ENCODE measurements at regions not wholly inside any gene's neighbourhood (a gene's known extent, or its start where the extent isn't known, plus 50 kb on each side); places are given as distances from the start of the nearest gene placed in this dataset.

DNA sequence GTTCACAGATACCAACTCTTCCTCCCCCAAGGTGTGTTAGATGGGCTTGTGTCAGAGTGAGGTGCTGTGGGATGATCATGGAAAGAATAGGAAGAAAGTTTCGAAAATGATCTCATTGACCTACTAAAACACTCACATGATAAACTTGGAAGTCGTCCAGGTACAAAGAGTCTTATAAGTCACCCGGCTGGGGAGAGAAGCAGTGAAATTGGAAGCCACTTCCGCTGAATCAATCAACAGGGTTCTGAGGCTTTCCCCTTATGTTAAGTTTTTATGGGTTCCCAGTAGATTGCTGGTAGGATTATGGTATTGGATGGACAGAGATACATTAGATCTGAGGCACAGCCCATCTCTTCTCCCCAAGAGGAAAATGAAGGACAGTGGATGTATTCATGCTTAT, 218.8 kb upstream of the MSX2 start:
- TF ChIP-seq, protein P1, sequence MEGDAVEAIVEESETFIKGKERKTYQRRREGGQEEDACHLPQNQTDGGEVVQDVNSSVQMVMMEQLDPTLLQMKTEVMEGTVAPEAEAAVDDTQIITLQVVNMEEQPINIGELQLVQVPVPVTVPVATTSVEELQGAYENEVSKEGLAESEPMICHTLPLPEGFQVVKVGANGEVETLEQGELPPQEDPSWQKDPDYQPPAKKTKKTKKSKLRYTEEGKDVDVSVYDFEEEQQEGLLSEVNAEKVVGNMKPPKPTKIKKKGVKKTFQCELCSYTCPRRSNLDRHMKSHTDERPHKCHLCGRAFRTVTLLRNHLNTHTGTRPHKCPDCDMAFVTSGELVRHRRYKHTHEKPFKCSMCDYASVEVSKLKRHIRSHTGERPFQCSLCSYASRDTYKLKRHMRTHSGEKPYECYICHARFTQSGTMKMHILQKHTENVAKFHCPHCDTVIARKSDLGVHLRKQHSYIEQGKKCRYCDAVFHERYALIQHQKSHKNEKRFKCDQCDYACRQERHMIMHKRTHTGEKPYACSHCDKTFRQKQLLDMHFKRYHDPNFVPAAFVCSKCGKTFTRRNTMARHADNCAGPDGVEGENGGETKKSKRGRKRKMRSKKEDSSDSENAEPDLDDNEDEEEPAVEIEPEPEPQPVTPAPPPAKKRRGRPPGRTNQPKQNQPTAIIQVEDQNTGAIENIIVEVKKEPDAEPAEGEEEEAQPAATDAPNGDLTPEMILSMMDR (IDR thresholded peaks at IDR 0.05), result no peak
- TF ChIP-seq POLR2AphosphoS5 (IDR thresholded peaks at IDR 0.05; ENCODE audit: low read depth, low read length), result no peak
- TF ChIP-seq, protein P2, sequence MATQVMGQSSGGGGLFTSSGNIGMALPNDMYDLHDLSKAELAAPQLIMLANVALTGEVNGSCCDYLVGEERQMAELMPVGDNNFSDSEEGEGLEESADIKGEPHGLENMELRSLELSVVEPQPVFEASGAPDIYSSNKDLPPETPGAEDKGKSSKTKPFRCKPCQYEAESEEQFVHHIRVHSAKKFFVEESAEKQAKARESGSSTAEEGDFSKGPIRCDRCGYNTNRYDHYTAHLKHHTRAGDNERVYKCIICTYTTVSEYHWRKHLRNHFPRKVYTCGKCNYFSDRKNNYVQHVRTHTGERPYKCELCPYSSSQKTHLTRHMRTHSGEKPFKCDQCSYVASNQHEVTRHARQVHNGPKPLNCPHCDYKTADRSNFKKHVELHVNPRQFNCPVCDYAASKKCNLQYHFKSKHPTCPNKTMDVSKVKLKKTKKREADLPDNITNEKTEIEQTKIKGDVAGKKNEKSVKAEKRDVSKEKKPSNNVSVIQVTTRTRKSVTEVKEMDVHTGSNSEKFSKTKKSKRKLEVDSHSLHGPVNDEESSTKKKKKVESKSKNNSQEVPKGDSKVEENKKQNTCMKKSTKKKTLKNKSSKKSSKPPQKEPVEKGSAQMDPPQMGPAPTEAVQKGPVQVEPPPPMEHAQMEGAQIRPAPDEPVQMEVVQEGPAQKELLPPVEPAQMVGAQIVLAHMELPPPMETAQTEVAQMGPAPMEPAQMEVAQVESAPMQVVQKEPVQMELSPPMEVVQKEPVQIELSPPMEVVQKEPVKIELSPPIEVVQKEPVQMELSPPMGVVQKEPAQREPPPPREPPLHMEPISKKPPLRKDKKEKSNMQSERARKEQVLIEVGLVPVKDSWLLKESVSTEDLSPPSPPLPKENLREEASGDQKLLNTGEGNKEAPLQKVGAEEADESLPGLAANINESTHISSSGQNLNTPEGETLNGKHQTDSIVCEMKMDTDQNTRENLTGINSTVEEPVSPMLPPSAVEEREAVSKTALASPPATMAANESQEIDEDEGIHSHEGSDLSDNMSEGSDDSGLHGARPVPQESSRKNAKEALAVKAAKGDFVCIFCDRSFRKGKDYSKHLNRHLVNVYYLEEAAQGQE (IDR thresholded peaks at IDR 0.05; ENCODE audit: insufficient read depth in 1 of 2, low read depth in 2 of 2, low read length in 1 of 2), result no peak
- no peak for TF ChIP-seq SIN3A (IDR thresholded peaks at IDR 0.05; ENCODE audit: borderline replicate concordance, insufficient read depth, low read depth, low read length)

Measured in Panc1 (cell line).